GM21723 (cell line): ENCODE measurements at regions not wholly inside any gene's neighbourhood (a gene's known extent, or its start where the extent isn't known, plus 50 kb on each side); places are given as distances from the start of the nearest gene placed in this dataset.
"Not testable (repeated sequence)": the region's sequence is repeated elsewhere in the genome, so short reads cannot be mapped to it uniquely, and the experiment has no call there.

ENCODE experiments used
- ATAC-seq: cut with Tn5 transposase; IDR thresholded peaks from one replicate; pipeline ENCODE4 v1.9.1; 2021; ENCODE audit warnings: mild to moderate bottlenecking, moderate library complexity; ENCODE audit not compliant: unreplicated experiment

DNA sequence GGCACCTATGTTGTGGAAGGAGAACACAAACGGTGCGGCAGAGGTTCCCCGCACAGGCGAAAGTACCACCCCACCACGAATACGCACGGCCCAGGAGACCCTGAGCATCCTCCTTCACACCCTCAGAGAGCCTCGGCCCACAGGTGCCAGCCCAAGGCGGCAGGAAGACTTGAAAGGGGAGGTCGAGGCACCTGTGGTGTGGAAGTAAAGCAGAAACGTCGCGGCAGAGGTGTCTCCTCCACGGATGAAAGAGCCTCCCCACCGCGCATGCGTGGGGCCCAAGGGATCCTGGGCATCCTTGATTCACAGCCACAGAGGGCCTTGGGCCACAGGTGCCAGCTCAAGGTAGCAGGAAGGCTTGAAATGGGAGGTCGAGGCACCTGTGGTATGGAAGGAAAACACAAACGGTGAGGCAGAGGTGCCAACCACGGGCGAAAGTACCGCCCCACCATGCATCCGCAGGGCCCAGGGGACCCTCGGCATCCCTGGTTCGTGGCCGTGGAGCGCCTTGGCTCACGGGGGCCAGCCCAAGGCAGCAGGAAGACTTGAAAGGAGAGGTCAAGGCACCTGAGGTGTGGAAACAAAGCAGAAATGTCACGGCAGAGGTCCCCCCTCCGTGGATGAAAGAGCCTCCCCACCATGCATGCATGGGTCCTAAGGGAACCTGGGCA is 380.1 kb downstream of the ALG10 start:
- ATAC-seq, result no peak

DNA sequence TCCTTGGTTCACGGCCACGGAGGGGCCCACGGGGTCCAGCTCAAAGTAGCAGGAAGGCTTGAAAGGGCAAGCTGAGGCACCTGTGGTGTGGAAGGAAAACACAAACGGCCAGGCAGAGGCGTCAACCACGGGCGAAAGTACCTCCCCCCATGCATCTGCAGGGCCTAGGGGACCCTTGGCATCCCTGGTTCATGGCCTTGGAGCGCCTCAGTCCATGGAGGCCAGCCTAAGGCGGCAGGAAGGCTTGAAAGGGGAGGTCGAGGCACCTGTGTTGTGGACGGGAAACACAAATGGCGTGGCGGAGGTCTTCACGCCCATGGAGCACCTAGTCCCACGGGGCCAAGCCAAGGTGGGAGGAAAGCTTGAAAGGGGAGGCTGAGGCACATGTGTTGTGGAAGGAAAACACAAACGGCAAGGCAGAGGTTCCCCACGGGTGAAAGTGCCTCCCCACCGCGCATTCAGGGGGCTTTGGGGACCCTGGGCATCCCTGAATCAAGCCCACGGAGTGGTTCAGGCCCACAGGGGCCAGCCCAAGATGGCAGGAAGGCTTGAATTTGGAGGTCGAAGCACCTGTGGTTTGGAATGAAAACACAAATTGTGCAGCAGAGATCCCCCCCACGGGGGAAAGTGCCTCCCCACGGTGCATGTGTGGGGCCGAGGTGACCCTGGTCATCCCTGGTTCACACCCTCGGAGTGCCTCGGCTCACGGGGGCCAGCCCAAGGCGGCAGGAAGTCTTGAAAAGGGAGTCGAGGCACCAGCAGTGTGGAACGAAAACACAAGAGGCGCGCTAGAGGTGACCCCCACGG is 380.8 kb downstream of the ALG10 start:
- ATAC-seq, result no peak

GRCh38 chr12:34403706-34404376 is 381.5 kb downstream of the ALG10 start:
- no peak for ATAC-seq

GRCh38 chr12:34404377-34405285 is 382.3 kb downstream of the ALG10 start:
- ATAC-seq, result no peak

GRCh38 chr12:34405286-34406227 is 383.3 kb downstream of the ALG10 start:
- ATAC-seq, result no peak

DNA sequence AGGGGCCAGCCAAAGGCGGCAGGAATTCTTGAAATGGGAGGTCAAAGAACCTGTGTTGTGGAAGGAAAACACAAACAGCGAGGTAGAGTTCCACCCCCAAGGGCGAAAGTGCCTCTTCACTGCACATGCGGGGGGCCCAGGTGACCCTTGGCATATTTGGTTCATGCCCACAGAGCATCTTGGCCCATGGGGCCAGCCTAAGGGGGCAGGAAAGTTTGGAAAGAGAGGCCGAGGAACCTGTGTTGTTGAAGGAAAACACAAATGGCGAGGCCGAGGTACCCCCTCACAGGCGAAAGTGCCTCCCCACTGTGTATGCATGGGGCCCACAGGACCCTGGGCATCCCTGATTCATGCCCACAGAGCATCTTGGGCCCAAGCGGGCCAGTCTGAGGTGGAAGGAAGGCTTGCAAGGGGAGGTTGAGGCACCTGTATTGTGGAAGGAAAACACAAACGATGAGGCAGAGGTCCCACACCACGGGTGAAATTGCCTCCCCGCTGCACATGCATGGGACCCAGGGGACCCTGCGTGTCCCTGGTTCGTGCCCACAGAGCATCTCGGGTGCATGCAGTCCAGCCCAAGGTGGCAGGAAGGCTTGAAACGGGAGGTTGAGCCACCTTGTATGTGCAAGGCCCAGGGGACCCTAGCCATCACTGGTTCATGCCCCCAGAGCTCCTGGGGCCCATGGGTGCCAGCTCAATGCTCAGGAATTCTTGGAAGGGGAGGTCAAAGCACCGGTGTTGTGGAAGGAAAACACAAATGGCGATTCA is 384.1 kb downstream of the ALG10 start:
- no peak for ATAC-seq

DNA sequence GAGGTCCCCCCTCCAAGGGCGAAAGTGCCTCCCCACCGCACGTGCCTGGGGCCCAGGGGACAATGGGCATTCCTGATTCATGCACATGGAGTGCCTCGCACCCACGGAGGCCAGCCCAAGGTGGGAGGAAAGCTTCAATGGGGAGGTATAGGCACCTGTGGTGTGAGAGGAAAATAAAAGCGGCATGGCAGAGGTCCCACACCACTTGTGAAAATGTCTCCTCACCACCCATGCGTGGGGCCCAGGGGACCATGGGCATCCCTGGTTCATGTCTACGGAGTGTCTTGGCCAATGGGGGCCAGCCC is 384.7 kb downstream of the ALG10 start:
- ATAC-seq, result no peak

- no peak for ATAC-seq
Measured at GRCh38 chr12:34407813-34408212, 385.5 kb downstream of the ALG10 start.

DNA sequence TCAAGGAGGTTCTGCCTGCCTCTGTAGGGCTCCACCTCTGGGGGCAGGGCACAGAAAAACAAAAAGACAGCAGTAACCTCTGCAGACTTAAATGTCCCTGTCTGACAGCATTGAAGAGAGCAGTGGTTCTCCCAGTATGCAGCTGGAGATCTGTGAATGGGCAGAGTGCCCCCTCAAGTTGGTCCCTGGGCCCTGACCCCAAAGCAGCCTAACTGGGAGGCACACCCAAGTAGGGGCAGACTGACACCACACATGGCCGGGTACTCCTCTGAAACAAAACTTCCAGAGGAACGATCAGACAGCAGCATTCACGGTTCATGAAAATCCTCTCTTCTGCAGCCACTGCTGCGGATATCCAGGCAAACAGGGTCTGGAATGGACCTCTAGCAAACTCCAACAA is 409.2 kb downstream of the ALG10 start:
- ATAC-seq, result not testable (repeated sequence)
